RWPE2 (cell line): ENCODE measurements at regions not wholly inside any gene's neighbourhood (a gene's known extent, or its start where the extent isn't known, plus 50 kb on each side); places are given as distances from the start of the nearest gene placed in this dataset.
"Not testable (repeated sequence)": the region's sequence is repeated elsewhere in the genome, so short reads cannot be mapped to it uniquely, and the experiment has no call there.

Source experiments
- ATAC-seq: fragments of 200-7000 bp; cut with Tn5 transposase; 3 replicates; pipeline ENCODE4 v1.9.1; 2021; ENCODE audit warnings: low read depth
- DNase-seq: peaks from one replicate; pipeline ENCODE4 v3.0.0-alpha.2; 2020; ENCODE audit warnings: low spot score
- H3K27ac ChIP-seq: fragments of 450-650 bp; 2 replicates; pipeline ENCODE4 v1.5.1; 2017; ENCODE audit warnings: mild to moderate bottlenecking; ENCODE audit not compliant: poor library complexity, severe bottlenecking
- H3K27me3 ChIP-seq: fragments of 250-450 bp; sonication (Bioruptor Pico); 2 replicates; pipeline ENCODE4 v1.5.1; 2021; ENCODE audit warnings: mild to moderate bottlenecking, moderate library complexity; ENCODE audit not compliant: insufficient read depth, poor library complexity, severe bottlenecking
- H3K36me3 ChIP-seq: fragments of 250-450 bp; sonication (Bioruptor Pico); 2 replicates; pipeline ENCODE4 v1.5.1; 2020; ENCODE audit warnings: low read depth, mild to moderate bottlenecking, moderate library complexity
- H3K4me1 ChIP-seq: fragments of 250-450 bp; sonication (Bioruptor Pico); 2 replicates; pipeline ENCODE4 v1.5.1; 2021; ENCODE audit warnings: mild to moderate bottlenecking, moderate library complexity; ENCODE audit not compliant: insufficient read depth, poor library complexity, severe bottlenecking
- H3K4me3 ChIP-seq: fragments of 250-450 bp; sonication (Bioruptor Pico); 2 replicates; pipeline ENCODE4 v1.5.1; 2021; ENCODE audit warnings: mild to moderate bottlenecking, moderate library complexity; ENCODE audit not compliant: severe bottlenecking
- H3K9me3 ChIP-seq: fragments of 250-450 bp; sonication (Bioruptor Pico); 2 replicates; pipeline ENCODE4 v1.5.1; 2021; ENCODE audit warnings: mild to moderate bottlenecking, moderate library complexity; ENCODE audit not compliant: severe bottlenecking
- TF ChIP-seq, protein P1 (sequence below): fragments of 450-650 bp; IDR thresholded peaks from one replicate; pipeline ENCODE4 v1.5.1; 2017; ENCODE audit warnings: mild to moderate bottlenecking, moderate library complexity; ENCODE audit not compliant: poor library complexity, severe bottlenecking

DNA sequence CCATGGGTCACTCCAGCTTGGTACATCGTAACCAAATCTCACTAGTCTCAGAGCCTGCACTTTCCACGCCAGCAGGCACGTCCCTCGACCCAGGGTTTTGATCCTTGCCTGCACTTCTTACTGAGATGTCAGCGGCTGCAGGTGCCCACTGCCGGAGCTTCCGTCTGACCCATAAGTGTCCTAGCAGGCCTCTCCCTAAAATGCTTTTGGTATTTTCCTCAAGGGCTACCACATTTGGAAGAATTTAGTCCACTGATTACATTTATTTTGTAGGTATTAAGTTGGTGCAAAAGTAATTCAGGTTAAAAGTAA is 175.0 kb upstream of the FBXO11 start:
- DNase-seq: no peak
- Histone ChIP-seq H3K36me3 (no peaks in the 10 kb centered on the region), H3K27me3 (no peaks in the 10 kb centered on the region), H3K4me3 (no peak overlapping the region), H3K4me1 (no peaks in the 10 kb centered on the region), H3K9me3 (no peaks in the 10 kb centered on the region), H3K27ac (no peak overlapping the region)
- ATAC-seq: no peak
- TF ChIP-seq, protein P1, sequence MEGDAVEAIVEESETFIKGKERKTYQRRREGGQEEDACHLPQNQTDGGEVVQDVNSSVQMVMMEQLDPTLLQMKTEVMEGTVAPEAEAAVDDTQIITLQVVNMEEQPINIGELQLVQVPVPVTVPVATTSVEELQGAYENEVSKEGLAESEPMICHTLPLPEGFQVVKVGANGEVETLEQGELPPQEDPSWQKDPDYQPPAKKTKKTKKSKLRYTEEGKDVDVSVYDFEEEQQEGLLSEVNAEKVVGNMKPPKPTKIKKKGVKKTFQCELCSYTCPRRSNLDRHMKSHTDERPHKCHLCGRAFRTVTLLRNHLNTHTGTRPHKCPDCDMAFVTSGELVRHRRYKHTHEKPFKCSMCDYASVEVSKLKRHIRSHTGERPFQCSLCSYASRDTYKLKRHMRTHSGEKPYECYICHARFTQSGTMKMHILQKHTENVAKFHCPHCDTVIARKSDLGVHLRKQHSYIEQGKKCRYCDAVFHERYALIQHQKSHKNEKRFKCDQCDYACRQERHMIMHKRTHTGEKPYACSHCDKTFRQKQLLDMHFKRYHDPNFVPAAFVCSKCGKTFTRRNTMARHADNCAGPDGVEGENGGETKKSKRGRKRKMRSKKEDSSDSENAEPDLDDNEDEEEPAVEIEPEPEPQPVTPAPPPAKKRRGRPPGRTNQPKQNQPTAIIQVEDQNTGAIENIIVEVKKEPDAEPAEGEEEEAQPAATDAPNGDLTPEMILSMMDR: no peak

DNA sequence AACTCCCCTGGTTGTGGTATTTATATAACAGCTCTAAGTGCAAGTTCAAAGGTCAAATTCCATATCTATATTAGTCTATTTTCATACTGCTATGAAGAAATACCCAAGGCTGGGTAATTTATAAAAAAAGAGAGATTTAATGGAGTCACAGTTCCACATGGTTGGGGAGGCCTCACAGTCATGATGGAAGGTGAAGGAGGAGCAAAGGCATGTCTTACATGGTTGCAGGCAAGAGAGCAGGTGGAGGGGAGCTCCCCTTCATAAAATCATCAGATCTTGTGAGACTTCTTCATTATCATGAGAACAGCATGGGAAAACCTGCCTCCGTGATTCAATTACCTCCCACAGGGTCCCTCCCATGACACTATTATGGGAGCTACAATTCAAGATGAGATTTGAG is 179.6 kb upstream of the FBXO11 start:
- Histone ChIP-seq H3K4me1 (no peaks in the 10 kb centered on the region), H3K36me3 (no peaks in the 10 kb centered on the region), H3K27me3 (no peaks in the 10 kb centered on the region), H3K27ac (no peak overlapping the region), H3K9me3 (no peaks in the 10 kb centered on the region), H3K4me3 (no peak overlapping the region)
- ATAC-seq (no peak), DNase-seq (no peak)
- TF ChIP-seq, protein P1: no peak

DNA sequence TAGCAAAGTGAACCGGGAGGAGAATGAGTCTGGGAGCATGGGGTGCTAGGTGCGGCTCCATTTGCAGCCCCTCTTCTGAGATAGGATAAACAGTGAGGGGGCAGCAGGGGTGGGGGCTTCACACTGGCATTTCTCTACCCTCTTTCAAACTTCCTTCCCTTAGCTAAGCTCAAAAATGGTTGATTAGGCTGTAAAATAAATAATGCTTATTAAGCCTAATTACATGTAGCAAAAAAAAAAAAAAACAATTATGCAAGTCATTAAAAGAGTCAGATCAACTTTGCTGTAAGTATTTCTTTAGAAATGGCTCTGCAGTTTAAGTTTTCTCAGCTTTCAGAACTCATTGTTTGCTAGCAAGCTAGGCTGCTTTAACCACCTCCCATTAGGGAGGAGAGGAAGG is 182.7 kb upstream of the FBXO11 start:
- Histone ChIP-seq H3K36me3 (no peaks in the 10 kb centered on the region), H3K27ac (no peak overlapping the region), H3K9me3 (no peaks in the 10 kb centered on the region), H3K4me3 (no peak overlapping the region), H3K27me3 (no peaks in the 10 kb centered on the region), H3K4me1 (no peaks in the 10 kb centered on the region)
- no peak for ATAC-seq
- TF ChIP-seq, protein P1: no peak
- no peak for DNase-seq

DNA sequence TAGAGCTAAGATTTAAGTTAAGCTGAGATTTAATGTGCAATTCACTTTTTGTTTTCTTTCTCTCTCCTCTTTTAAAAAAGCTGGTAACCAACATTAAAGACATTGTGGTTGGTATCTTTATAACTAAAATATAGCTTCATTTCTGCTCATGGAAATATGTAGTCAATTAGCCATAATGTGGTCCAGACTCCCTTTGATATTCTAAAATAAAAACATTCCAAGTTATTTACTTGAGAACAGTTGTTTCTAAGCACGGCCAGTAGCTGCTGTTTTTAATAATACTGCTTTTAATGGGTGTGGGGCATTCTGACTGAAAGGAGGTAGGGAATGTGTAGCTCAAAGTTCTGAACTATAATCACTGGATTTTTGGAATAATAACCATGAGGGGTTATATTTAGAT is 183.3 kb upstream of the FBXO11 start:
- Histone ChIP-seq H3K36me3 (no peaks in the 10 kb centered on the region), H3K9me3 (no peaks in the 10 kb centered on the region), H3K27me3 (no peaks in the 10 kb centered on the region), H3K4me3 (no peak overlapping the region), H3K27ac (no peak overlapping the region), H3K4me1 (no peaks in the 10 kb centered on the region)
- TF ChIP-seq, protein P1: no peak
- DNase-seq (no peak), ATAC-seq (no peak)

DNA sequence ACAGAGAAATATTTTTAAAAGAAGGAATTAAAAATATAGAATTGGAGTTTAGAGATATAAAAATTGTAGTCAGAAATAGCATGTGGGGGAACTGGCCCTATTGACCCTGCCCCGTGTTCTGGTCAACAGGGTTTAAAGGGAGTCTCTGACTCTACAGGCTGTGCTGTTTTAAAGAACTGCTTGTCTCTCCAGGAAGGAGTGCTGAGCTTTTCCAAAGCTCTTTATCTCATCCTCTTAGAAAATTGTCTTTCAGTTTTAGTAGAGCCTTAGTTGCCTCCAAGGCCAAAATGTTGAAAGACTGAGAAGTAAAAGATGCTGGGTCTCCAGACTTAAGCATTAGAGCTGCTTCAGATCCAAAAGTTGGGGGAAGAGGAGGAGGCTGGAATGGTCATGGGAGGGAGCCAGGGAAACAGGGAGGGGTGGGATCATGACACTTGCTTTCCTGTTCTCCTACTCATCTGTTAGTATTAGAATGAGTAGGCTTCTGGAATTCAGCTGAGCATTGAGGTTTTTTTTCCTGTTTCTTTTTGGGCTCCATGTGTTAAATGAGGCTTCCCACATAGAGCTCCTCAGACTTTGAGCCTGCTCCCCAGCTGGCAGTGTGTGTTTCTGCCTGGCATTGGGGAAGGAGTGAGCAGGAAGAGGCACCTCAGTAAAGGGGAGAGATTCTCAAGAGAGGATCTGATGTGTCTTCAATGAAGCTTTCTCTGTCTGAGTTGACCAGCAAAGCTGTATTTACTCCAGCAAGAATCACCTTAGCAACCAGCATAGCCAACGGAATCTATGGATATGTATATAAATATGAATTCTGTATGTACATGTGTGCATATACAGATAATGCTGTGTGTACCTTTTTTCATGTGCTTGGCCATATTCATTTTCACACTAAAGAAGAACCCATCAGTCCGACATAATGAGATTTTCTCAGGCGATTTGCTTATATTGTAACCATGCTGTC is 186.8 kb upstream of the FBXO11 start:
- DNase-seq: no peak

DNA sequence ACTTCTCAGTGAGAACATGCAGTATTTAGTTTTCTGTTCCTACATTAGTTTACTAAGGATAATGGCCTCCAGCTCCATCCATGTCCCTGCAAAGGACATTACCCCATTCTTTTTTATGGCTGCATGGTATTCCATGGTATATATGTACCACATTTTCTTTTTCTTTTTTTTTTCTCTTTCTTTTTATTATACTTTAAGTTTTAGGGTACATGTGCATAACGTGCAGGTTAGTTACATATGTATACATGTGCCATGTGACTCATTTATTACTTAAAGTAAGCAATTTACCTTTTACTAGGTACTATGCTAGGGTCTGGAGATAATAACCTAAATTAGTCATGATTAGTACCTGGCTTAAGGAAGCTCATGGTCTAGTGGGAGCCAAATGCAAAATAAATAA is 190.5 kb upstream of the FBXO11 start:
- H3K4me3 ChIP-seq, ATAC-seq, H3K9me3 ChIP-seq, DNase-seq, H3K36me3 ChIP-seq, H3K27ac ChIP-seq, H3K27me3 ChIP-seq, H3K4me1 ChIP-seq: not testable (repeated sequence)

More for the DNA sequence above, 186.8 kb upstream of the FBXO11 start:
- no peaks in the 10 kb centered on the region for H3K36me3 ChIP-seq
- TF ChIP-seq, protein P1: no peak
- H3K27me3 ChIP-seq: no peaks in the 10 kb centered on the region
- no peak overlapping the region for H3K4me3 ChIP-seq
- no peak for ATAC-seq
- H3K27ac ChIP-seq: no peak overlapping the region
- H3K9me3 ChIP-seq: no peaks in the 10 kb centered on the region
- H3K4me1 ChIP-seq: no peaks in the 10 kb centered on the region
